H9 (cell line): ENCODE measurements at regions not wholly inside any gene's neighbourhood (a gene's known extent, or its start where the extent isn't known, plus 50 kb on each side); places are given as distances from the start of the nearest gene placed in this dataset.

ENCODE experiments used
- DNase-seq: peaks from one replicate; pipeline ENCODE4 v3.0.0-alpha.2; 2017
- H2AFZ ChIP-seq: one replicate; pipeline ENCODE4 v1.6.1; 2013; ENCODE audit warnings: mild to moderate bottlenecking, low read length, control low read depth, moderate library complexity
- H2AK5ac ChIP-seq: 2 replicates; pipeline ENCODE4 v1.6.1; 2013; ENCODE audit warnings: low read length, control low read depth, mixed read lengths; ENCODE audit not compliant: insufficient read length
- H2BK120ac ChIP-seq: one replicate; pipeline ENCODE4 v1.6.1; 2013; ENCODE audit warnings: low read depth, mild to moderate bottlenecking, low read length, control low read depth, inconsistent platforms; ENCODE audit not compliant: poor library complexity, severe bottlenecking
- H2BK12ac ChIP-seq: 2 replicates; pipeline ENCODE4 v1.6.1; 2013; ENCODE audit warnings: low read length, control low read depth, mixed read lengths, low read depth; ENCODE audit not compliant: insufficient read length
- H2BK15ac ChIP-seq: 2 replicates; pipeline ENCODE4 v1.6.1; 2013; ENCODE audit warnings: low read depth, low read length, control low read depth
- H2BK20ac ChIP-seq: one replicate; pipeline ENCODE4 v1.6.1; 2013; ENCODE audit warnings: low read depth, mild to moderate bottlenecking, low read length, control low read depth, inconsistent platforms; ENCODE audit not compliant: poor library complexity, severe bottlenecking
- H2BK5ac ChIP-seq: 2 replicates; pipeline ENCODE4 v1.6.1; 2013; ENCODE audit warnings: low read length, control low read depth, mixed read lengths; ENCODE audit not compliant: insufficient read length
- H3K14ac ChIP-seq: 2 replicates; pipeline ENCODE4 v1.6.1; 2013; ENCODE audit warnings: low read length, control low read depth; ENCODE audit not compliant: insufficient read depth
- H3K18ac ChIP-seq: 2 replicates; pipeline ENCODE4 v1.6.1; 2013; ENCODE audit warnings: low read depth, mild to moderate bottlenecking, mixed read lengths, low read length, control low read depth; ENCODE audit not compliant: insufficient read length
- H3K23ac ChIP-seq: 2 replicates; pipeline ENCODE4 v1.6.1; 2013; ENCODE audit warnings: low read length, control low read depth, mixed read lengths, low read depth; ENCODE audit not compliant: insufficient read length
- H3K23me2 ChIP-seq: 2 replicates; pipeline ENCODE4 v1.6.1; 2013; ENCODE audit warnings: low read depth, mild to moderate bottlenecking, mixed read lengths, low read length, control low read depth; ENCODE audit not compliant: insufficient read length, poor library complexity, severe bottlenecking
- H3K27ac ChIP-seq: 2 replicates; pipeline ENCODE4 v1.5.1; 2013; ENCODE audit warnings: low read length, control low read depth, mixed read lengths, low read depth; ENCODE audit not compliant: insufficient read length
- H3K27me3 ChIP-seq: 2 replicates; pipeline ENCODE4 v1.6.1; 2013; ENCODE audit warnings: low read length, control low read depth, inconsistent platforms; ENCODE audit not compliant: insufficient read depth
- H3K4ac ChIP-seq: 2 replicates; pipeline ENCODE4 v1.6.1; 2013; ENCODE audit warnings: low read depth, mild to moderate bottlenecking, control low read depth, inconsistent platforms, low read length, moderate library complexity
- H3K4me1 ChIP-seq: 2 replicates; pipeline ENCODE4 v1.6.1; 2013; ENCODE audit warnings: low read length, control low read depth, inconsistent platforms; ENCODE audit not compliant: insufficient read depth
- H3K4me2 ChIP-seq: 2 replicates; pipeline ENCODE4 v1.6.1; 2013; ENCODE audit warnings: low read length, control low read depth, mixed read lengths; ENCODE audit not compliant: insufficient read length, insufficient read depth
- H3K56ac ChIP-seq: 2 replicates; pipeline ENCODE4 v1.6.1; 2013; ENCODE audit warnings: low read depth, mild to moderate bottlenecking, mixed read lengths, low read length, control low read depth; ENCODE audit not compliant: insufficient read length
- H3K79me1 ChIP-seq: 2 replicates; pipeline ENCODE4 v1.6.1; 2013; ENCODE audit warnings: low read depth, mild to moderate bottlenecking, moderate library complexity, low read length, control low read depth, inconsistent platforms; ENCODE audit not compliant: insufficient read depth, poor library complexity, severe bottlenecking
- H3K79me2 ChIP-seq: 2 replicates; pipeline ENCODE4 v1.6.1; 2013; ENCODE audit warnings: low read length, control low read depth, inconsistent platforms; ENCODE audit not compliant: insufficient read depth
- H3K9ac ChIP-seq: 2 replicates; pipeline ENCODE4 v1.6.1; 2013; ENCODE audit warnings: low read length, control low read depth, mixed read lengths; ENCODE audit not compliant: insufficient read length; ENCODE audit errors: extremely low read depth
- H3K9me3 ChIP-seq: one replicate; pipeline ENCODE4 v1.6.1; 2013; ENCODE audit warnings: low read depth, low read length, inconsistent platforms; ENCODE audit not compliant: control insufficient read depth
- H3T11ph ChIP-seq: one replicate; pipeline ENCODE4 v1.6.1; 2013; ENCODE audit warnings: mild to moderate bottlenecking, low read length, control low read depth, inconsistent platforms
- H4K20me1 ChIP-seq: one replicate; pipeline ENCODE4 v1.6.1; 2013; ENCODE audit not compliant: control insufficient read depth, insufficient read length, insufficient read depth
- H4K5ac ChIP-seq: 2 replicates; pipeline ENCODE4 v1.6.1; 2013; ENCODE audit warnings: low read depth, mild to moderate bottlenecking, mixed read lengths, low read length, control low read depth; ENCODE audit not compliant: insufficient read length
- H4K8ac ChIP-seq: replicated peaks from 2 replicates; pipeline ENCODE4 v1.6.1; 2013; ENCODE audit warnings: low read length, control low read depth, mixed read lengths, low read depth; ENCODE audit not compliant: insufficient read length
- H4K91ac ChIP-seq: 2 replicates; pipeline ENCODE4 v1.6.1; 2013; ENCODE audit warnings: low read depth, mild to moderate bottlenecking, moderate library complexity, mixed read lengths, low read length, control low read depth; ENCODE audit not compliant: insufficient read length
- H3K27ac Mint-ChIP-seq, 3 experiments: 2 replicates in 2 of 3; 3 replicates in 1 of 3; pipeline ENCODE4 v1.8.0; 2020 to 2021; ENCODE audit warnings: mixed read lengths in 3 of 3, mild to moderate bottlenecking in 1 of 3, moderate library complexity in 1 of 3
- H3K27me3 Mint-ChIP-seq: 2 replicates; pipeline ENCODE4 v1.8.0; 2021; ENCODE audit warnings: low read depth, mild to moderate bottlenecking, moderate library complexity, mixed read lengths
- H3K36me3 Mint-ChIP-seq, 3 experiments: 2 replicates in 2 of 3; 3 replicates in 1 of 3; pipeline ENCODE4 v1.8.0; 2020 to 2021; ENCODE audit warnings: low read depth in 3 of 3, mixed read lengths in 3 of 3; ENCODE audit not compliant: insufficient read depth in 1 of 3
- H3K4me1 Mint-ChIP-seq, 2 experiments: 2 replicates each; pipeline ENCODE4 v1.8.0; 2020; ENCODE audit warnings: mixed read lengths in 2 of 2
- H3K4me3 Mint-ChIP-seq, 2 experiments: 2 replicates in 1 of 2; 3 replicates in 1 of 2; pipeline ENCODE4 v1.8.0; 2020 to 2021; ENCODE audit warnings: mild to moderate bottlenecking in 2 of 2, mixed read lengths in 2 of 2, moderate library complexity in 1 of 2
- H3K9me3 Mint-ChIP-seq, 2 experiments: 2 replicates in 1 of 2; 3 replicates in 1 of 2; pipeline ENCODE4 v1.8.0; 2020; ENCODE audit warnings: mild to moderate bottlenecking in 2 of 2, mixed read lengths in 2 of 2, moderate library complexity in 1 of 2
- CTCF ChIP-seq: fragments of 200-600 bp; sonication (generic); conservative IDR thresholded peaks from 3 replicates; pipeline ENCODE4 v1.8.0; 2021; ENCODE audit warnings: antibody characterized with exemption, mild to moderate bottlenecking
- WGBS: extraction: QIAGEN DNeasy Blood & Tissue Kit; methylation state at CpG from one replicate; pipeline ENCODE4 v1.1.7; 2013; ENCODE audit warnings: missing lambda C conversion rate, low lambda C conversion rate, mixed read lengths; ENCODE audit not compliant: insufficient read length; ENCODE audit errors: extremely low coverage; 5-methylcytosine and 5-hydroxymethylcytosine counted together

- H3K36me3 Mint-ChIP-seq: no peaks in the 10 kb centered on the region
- no peak overlapping the region for H3K27ac ChIP-seq
- H4K91ac ChIP-seq: no peak overlapping the region
These were observed 450.3 kb upstream of the THRB start for GRCh38 chr3:24944805-24945520.

More at GRCh38 chr3:24944805-24945520, 450.3 kb upstream of the THRB start:
- Histone ChIP-seq H2BK12ac (no peak overlapping the region), H3K18ac (no peak overlapping the region), H2BK5ac (no peak overlapping the region), H3K79me2 (no peaks in the 10 kb centered on the region), H3K79me1 (no peaks in the 10 kb centered on the region), H3K9ac (no peak overlapping the region), H2BK15ac (no peak overlapping the region), H4K20me1 (no peaks in the 10 kb centered on the region), H3K4me1 (no peaks in the 10 kb centered on the region; the same call in 1 of the 2 replicates), H3K4me2 (no peak overlapping the region), H2AK5ac (no peak overlapping the region), H3K4ac (no peak overlapping the region), H4K5ac (no peak overlapping the region), H3K27me3 (peaks cover 5% of the 10 kb centered on the region; the same call in 1 of the 2 replicates), H4K8ac (no peak overlapping the region), H2BK120ac (no peak overlapping the region), H3K23ac (no peak overlapping the region), H2BK20ac (no peak overlapping the region), H2AFZ (no peak overlapping the region), H3K56ac (no peak overlapping the region), H3K23me2 (no peaks in the 10 kb centered on the region), H3K14ac (no peak overlapping the region), H3T11ph (no peak overlapping the region), H3K9me3 (no peaks in the 10 kb centered on the region)
- Mint-ChIP-seq H3K9me3 (no peaks in the 10 kb centered on the region), H3K27ac (no peak overlapping the region), H3K4me3 (no peak overlapping the region), H3K27me3 (peaks cover 47% of the 10 kb centered on the region), H3K4me1 (no peaks in the 10 kb centered on the region)
- TF ChIP-seq CTCF: no peak
- DNase-seq: no peak
- no CpG with 5 or more reads among the region's 3 CpGs for WGBS
